Testis (tissue), 2 donors: ENCODE measurements at regions not wholly inside any gene's neighbourhood (a gene's known extent, or its start where the extent isn't known, plus 50 kb on each side); places are given as distances from the start of the nearest gene placed in this dataset.

Source experiments
- DNase-seq: peaks from one replicate; pipeline ENCODE4 v3.0.0-alpha.2; 2019
- H3K27ac ChIP-seq, 2 donors: fragments of 200-600 bp; sonication (generic); one replicate each; pipeline ENCODE4 v1.5.1; 2019
- H3K27me3 ChIP-seq: fragments of 200-600 bp; sonication (generic); one replicate; pipeline ENCODE4 v1.5.1; 2019
- H3K36me3 ChIP-seq: fragments of 200-600 bp; sonication (generic); one replicate; pipeline ENCODE4 v1.5.1; 2017; ENCODE audit warnings: low read depth; ENCODE audit errors: missing control alignments
- H3K4me1 ChIP-seq: fragments of 200-600 bp; sonication (generic); one replicate; pipeline ENCODE4 v1.5.1; 2019
- H3K4me3 ChIP-seq, 2 donors: fragments of 200-600 bp; sonication (generic); one replicate each; pipeline ENCODE4 v1.5.1; 2017 to 2019
- H3K9me3 ChIP-seq: fragments of 200-600 bp; sonication (generic); one replicate; pipeline ENCODE4 v1.5.1; 2017
- CTCF ChIP-seq, 3 experiments: fragments of 450-650 bp in 2 of 3; fragments of 200-600 bp in 1 of 3; sonication (generic) in 1 of 3; IDR thresholded peaks; one replicate each; pipeline ENCODE4 v1.5.1; 2016 to 2019; ENCODE audit warnings: antibody characterized with exemption in 3 of 3, mild to moderate bottlenecking in 2 of 3, moderate library complexity in 1 of 3
- POLR2A ChIP-seq: fragments of 450-650 bp; IDR thresholded peaks from one replicate; pipeline ENCODE4 v1.6.1; 2017; ENCODE audit warnings: antibody characterized with exemption, mild to moderate bottlenecking, moderate library complexity
- WGBS, 2 donors: methylation state at CpG; one replicate each; pipeline ENCODE4 v1.1.5; 2018; 5-methylcytosine and 5-hydroxymethylcytosine counted together
- intact Hi-C: fragments of 100-400 bp; cut with DNase I; formaldehyde crosslinking; loops from one replicate; pipeline ENCODE4 v1.15.1; 2023; ENCODE audit warnings: low total_unique reads

GRCh38 chr9:84486663-84487062 lies 146.1 kb upstream of the SLC28A3 start:
- Histone ChIP-seq H3K27me3 (no peaks in the 10 kb centered on the region), H3K27ac (no peak overlapping the region), H3K4me1 (peaks cover 5% of the 10 kb centered on the region), H3K36me3 (no peaks in the 10 kb centered on the region), H3K4me3 (no peak overlapping the region), H3K9me3 (no peaks in the 10 kb centered on the region)
- DNase-seq = no peak
- TF ChIP-seq CTCF (IDR thresholded peaks at IDR 0.05) (no peak), POLR2A (no peak)
- intact Hi-C loops = no loop called here
- 84 to 88% methylated on average over 1 of the region's 1 CpG for WGBS, 2 donors

DNA sequence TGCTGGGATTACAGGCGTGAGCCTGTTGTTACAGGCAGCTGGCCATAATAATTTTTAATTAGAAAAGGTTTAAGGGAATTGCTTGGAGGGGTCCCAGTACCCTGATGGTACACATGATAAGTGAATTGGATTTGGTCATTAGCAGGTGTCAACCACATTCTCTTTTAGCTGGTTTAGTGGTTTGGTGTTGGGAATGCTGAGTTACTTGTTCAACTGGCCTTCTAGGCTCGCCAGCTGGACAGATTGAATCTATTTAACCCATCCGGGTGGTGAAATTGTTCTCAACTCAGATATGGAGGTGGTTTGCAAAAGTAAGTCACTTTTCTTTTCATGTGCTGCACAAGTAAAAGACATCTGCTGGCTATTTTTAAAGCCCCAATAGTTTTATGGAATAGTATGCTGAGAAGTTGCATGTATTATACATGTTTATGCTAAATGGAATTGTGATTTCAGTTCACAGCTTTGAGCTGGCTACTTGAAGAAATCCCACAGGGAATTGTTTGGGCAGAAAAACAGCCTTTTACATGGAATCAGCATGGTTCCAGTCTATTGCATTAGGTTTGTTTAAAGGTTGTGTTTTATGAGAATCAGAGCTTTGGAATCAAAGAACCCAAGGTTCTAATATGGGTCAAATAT lies 149.8 kb upstream of the SLC28A3 start:
- no peak for DNase-seq
- 72 to 78% methylated on average over 3 of the region's 3 CpGs for WGBS, 2 donors
- H3K36me3 ChIP-seq = no peaks in the 10 kb centered on the region
- intact Hi-C loops = no loop called here
- no peaks in the 10 kb centered on the region for H3K27me3 ChIP-seq
- no peaks in the 10 kb centered on the region for H3K9me3 ChIP-seq
- H3K4me1 ChIP-seq = no peaks in the 10 kb centered on the region
- TF ChIP-seq CTCF (IDR thresholded peaks at IDR 0.05) (no peak), POLR2A (no peak)
- no peak overlapping the region for H3K27ac ChIP-seq
- H3K4me3 ChIP-seq = no peak overlapping the region

DNA sequence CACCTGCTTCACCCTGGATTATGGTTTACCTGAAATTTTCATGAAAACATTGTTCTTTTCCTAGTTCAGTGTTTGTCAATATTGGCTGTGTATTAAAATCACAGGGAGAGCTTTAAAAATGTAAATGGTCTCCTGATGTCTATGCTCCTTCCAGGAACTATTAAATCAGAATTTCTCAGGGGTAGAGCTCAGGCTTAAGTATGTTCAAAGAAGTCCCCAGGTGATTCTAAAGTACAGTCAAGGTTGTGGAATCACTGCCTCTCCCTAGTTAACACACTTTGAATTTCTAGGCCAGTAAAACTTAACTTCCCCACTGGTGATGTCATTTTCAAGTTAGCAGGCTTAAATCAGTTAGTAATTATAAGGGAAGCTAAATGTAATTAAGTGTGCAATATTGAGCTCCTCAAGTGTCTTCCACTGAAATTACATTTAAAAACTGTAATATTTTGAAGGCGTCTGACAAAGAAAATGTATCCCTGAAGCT lies 150.3 kb upstream of the SLC28A3 start:
- no peaks in the 10 kb centered on the region for H3K9me3 ChIP-seq
- TF ChIP-seq CTCF (IDR thresholded peaks at IDR 0.05) = no peak
- TF ChIP-seq POLR2A = no peak
- no peak overlapping the region for H3K4me3 ChIP-seq
- no peaks in the 10 kb centered on the region for H3K27me3 ChIP-seq
- intact Hi-C loops = no loop called here
- no peak for DNase-seq
- H3K4me1 ChIP-seq = no peaks in the 10 kb centered on the region
- no peaks in the 10 kb centered on the region for H3K36me3 ChIP-seq
- 88 to 96% methylated on average over 1 of the region's 1 CpG for WGBS, 2 donors
- no peak overlapping the region for H3K27ac ChIP-seq

- DNase-seq = no peak
- Histone ChIP-seq H3K36me3 (no peaks in the 10 kb centered on the region), H3K4me1 (no peaks in the 10 kb centered on the region), H3K9me3 (no peaks in the 10 kb centered on the region), H3K4me3 (no peak overlapping the region), H3K27ac (no peak overlapping the region), H3K27me3 (no peaks in the 10 kb centered on the region)
- no peak for TF ChIP-seq POLR2A
- TF ChIP-seq CTCF (IDR thresholded peaks at IDR 0.05) = no peak
- 66 to 78% methylated on average over 3 of the region's 3 CpGs for WGBS, 2 donors
- intact Hi-C loops = no loop called here
These were observed 152.0 kb upstream of the SLC28A3 start for GRCh38 chr9:84492366-84493159.
